ENCODE measurements at regions not wholly inside any gene's neighbourhood (a gene's known extent, or its start where the extent isn't known, plus 50 kb on each side); places are given as distances from the start of the nearest gene placed in this dataset.

- no peak for DNase-seq (ENCODE audit: low read depth)
Observed at GRCh38 chr4:138858419-138858818, 157.2 kb upstream of the NOCT start.

GRCh38 chr4:138857416-138857815 is 158.2 kb upstream of the NOCT start:
- no peak for DNase-seq (ENCODE audit: low read depth)

GRCh38 chr4:138852681-138853080 is 162.9 kb upstream of the NOCT start:
- DNase-seq (ENCODE audit: low read depth) = no peak

GRCh38 chr4:138851391-138852335 is 163.9 kb upstream of the NOCT start:
- no peak for DNase-seq (ENCODE audit: low read depth)

- DNase-seq (ENCODE audit: low read depth) = no peak
Observed at GRCh38 chr4:138845664-138846063, 169.9 kb upstream of the NOCT start.

GRCh38 chr4:138845054-138845453 is 170.5 kb upstream of the NOCT start:
- DNase-seq (ENCODE audit: low read depth) = no peak

GRCh38 chr4:138843616-138844015 is 172.0 kb upstream of the NOCT start:
- DNase-seq (ENCODE audit: low read depth) = no peak

GRCh38 chr4:138841343-138841742 is 174.2 kb upstream of the NOCT start:
- no peak for DNase-seq (ENCODE audit: low read depth)

GRCh38 chr4:138838251-138838650 is 177.3 kb upstream of the NOCT start:
- no peak for DNase-seq (ENCODE audit: low read depth)

- DNase-seq (ENCODE audit: low read depth) = no peak
Observed at GRCh38 chr4:138835832-138836533, 179.6 kb upstream of the NOCT start.

GRCh38 chr4:138833974-138834373 is 181.6 kb upstream of the NOCT start:
- DNase-seq (ENCODE audit: low read depth) = no peak

GRCh38 chr4:138832563-138832962 is 183.0 kb upstream of the NOCT start:
- no peak for DNase-seq (ENCODE audit: low read depth)

- DNase-seq (ENCODE audit: low read depth) = no peak
Observed at GRCh38 chr4:138831948-138832347, 183.6 kb upstream of the NOCT start.

- no peak for DNase-seq (ENCODE audit: low read depth)
Observed at GRCh38 chr4:138828926-138829325, 186.7 kb upstream of the NOCT start.

GRCh38 chr4:138826754-138827153 is 188.8 kb upstream of the NOCT start:
- no peak for DNase-seq (ENCODE audit: low read depth)

GRCh38 chr4:138826322-138826721 is 189.3 kb upstream of the NOCT start:
- DNase-seq (ENCODE audit: low read depth) = no peak

GRCh38 chr4:138821331-138821730 is 194.2 kb upstream of the NOCT start:
- no peak for DNase-seq (ENCODE audit: low read depth)

GRCh38 chr4:138816875-138817274 is 198.7 kb upstream of the NOCT start:
- no peak for DNase-seq (ENCODE audit: low read depth)

GRCh38 chr4:138815811-138816210 is 199.8 kb upstream of the NOCT start:
- DNase-seq (ENCODE audit: low read depth) = no peak

- no peak for DNase-seq (ENCODE audit: low read depth)
Observed at GRCh38 chr4:138805736-138806135, 209.8 kb upstream of the NOCT start.

GRCh38 chr4:138804711-138805110 is 210.9 kb upstream of the NOCT start:
- DNase-seq (ENCODE audit: low read depth) = no peak

- DNase-seq (ENCODE audit: low read depth) = no peak
Observed at GRCh38 chr4:138803051-138803450, 212.5 kb upstream of the NOCT start.

- no peak for DNase-seq (ENCODE audit: low read depth)
Observed at GRCh38 chr4:138802499-138802898, 213.1 kb upstream of the NOCT start.
